ENCODE measurements at regions not wholly inside any gene's neighbourhood (a gene's known extent, or its start where the extent isn't known, plus 50 kb on each side); places are given as distances from the start of the nearest gene placed in this dataset.

DNA sequence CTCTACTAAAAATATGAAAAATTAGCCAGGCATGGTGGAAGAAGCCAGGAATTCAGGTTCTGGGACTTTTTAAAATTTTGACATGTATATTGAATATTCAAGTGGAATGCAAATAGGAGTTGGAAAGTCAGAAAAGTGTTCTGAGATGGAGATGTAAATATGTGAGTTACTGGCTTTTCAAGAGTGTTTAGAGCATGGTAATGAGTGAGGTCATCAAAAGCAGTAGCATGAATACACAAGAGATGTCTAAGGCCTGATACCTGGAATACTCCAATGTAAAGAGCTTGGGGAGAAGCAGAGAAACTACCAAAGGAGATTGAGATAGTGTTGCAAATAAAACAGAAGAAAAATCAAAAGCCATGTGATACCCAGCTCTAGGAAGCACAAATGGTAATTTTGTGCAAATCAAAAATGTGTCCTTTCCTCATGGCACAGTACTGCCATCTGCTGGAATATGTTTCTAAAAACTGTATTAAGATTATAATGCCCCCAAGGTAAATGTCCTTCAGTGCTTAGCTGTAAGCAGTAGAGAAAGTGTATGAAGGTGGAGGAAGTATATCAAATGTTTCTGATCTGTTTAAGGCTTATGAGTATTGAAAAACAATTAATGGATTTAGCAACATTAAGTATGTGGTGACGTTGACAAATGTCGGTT, 908.4 kb downstream of the KCNJ18 start:
- in situ Hi-C loops (cut with HindIII; ENCODE audit: low pct_unique_long_range_greater_than_20kb, low sequenced_read_pairs): no loop called here
- DNase-seq (ENCODE audit: low read depth): peak; percentile 41

All from Caki2 (cell line).